Endodermal cell (in vitro differentiated cells): ENCODE measurements at regions not wholly inside any gene's neighbourhood (a gene's known extent, or its start where the extent isn't known, plus 50 kb on each side); places are given as distances from the start of the nearest gene placed in this dataset.

ENCODE experiments used
- DNase-seq: peaks from one replicate; pipeline ENCODE4 v3.0.0-alpha.2; 2017
- H3K27ac ChIP-seq: 2 replicates; pipeline ENCODE4 v1.5.1; 2013; ENCODE audit warnings: mild to moderate bottlenecking, low read depth, low read length, moderate library complexity
- H3K27me3 ChIP-seq: 2 replicates; pipeline ENCODE4 v1.6.1; 2013; ENCODE audit warnings: mild to moderate bottlenecking, low read length, moderate library complexity; ENCODE audit not compliant: insufficient read depth, control insufficient read depth, poor library complexity, severe bottlenecking
- H3K36me3 ChIP-seq: 2 replicates; pipeline ENCODE4 v1.7.0; 2013; ENCODE audit warnings: mild to moderate bottlenecking, low read length, moderate library complexity; ENCODE audit not compliant: control insufficient read depth, insufficient read depth
- H3K4me1 ChIP-seq: one replicate; pipeline ENCODE4 v1.7.0; 2013; ENCODE audit warnings: low read length; ENCODE audit not compliant: control insufficient read depth, insufficient read depth
- H3K4me3 ChIP-seq: 2 replicates; pipeline ENCODE4 v1.5.1; 2013; ENCODE audit warnings: mild to moderate bottlenecking, low read length, moderate library complexity
- H3K9ac ChIP-seq: 2 replicates; pipeline ENCODE4 v1.6.1; 2013; ENCODE audit warnings: mild to moderate bottlenecking, low read length, moderate library complexity; ENCODE audit not compliant: poor library complexity, severe bottlenecking; ENCODE audit errors: extremely low read depth
- H3K9me3 ChIP-seq: 2 replicates; pipeline ENCODE4 v1.6.1; 2013; ENCODE audit warnings: mild to moderate bottlenecking, low read length, moderate library complexity; ENCODE audit not compliant: control insufficient read depth
- H3K27ac Mint-ChIP-seq: 2 replicates; pipeline ENCODE4 v1.8.0; 2020; ENCODE audit warnings: mixed read lengths
- H3K27me3 Mint-ChIP-seq: 2 replicates; pipeline ENCODE4 v1.8.0; 2021; ENCODE audit warnings: mild to moderate bottlenecking, mixed read lengths; ENCODE audit not compliant: insufficient read depth
- H3K36me3 Mint-ChIP-seq: 2 replicates; pipeline ENCODE4 v1.8.0; 2020; ENCODE audit warnings: low read depth, mixed read lengths
- H3K4me1 Mint-ChIP-seq: 2 replicates; pipeline ENCODE4 v1.8.0; 2020; ENCODE audit warnings: mixed read lengths
- H3K4me3 Mint-ChIP-seq: 2 replicates; pipeline ENCODE4 v1.8.0; 2020; ENCODE audit warnings: mild to moderate bottlenecking, moderate library complexity, mixed read lengths
- H3K9me3 Mint-ChIP-seq: 2 replicates; pipeline ENCODE4 v1.8.0; 2020; ENCODE audit warnings: mild to moderate bottlenecking, mixed read lengths
- WGBS, 2 experiments: methylation state at CpG; one replicate each; pipeline versions ENCODE4 v1.1.5 to v1.1.7; 2013; ENCODE audit warnings: missing lambda C conversion rate in 2 of 2, mixed read lengths in 1 of 2; ENCODE audit not compliant: insufficient coverage in 1 of 2, insufficient read length in 1 of 2; 5-methylcytosine and 5-hydroxymethylcytosine counted together
- TF ChIP-seq, protein P1 (sequence below): fragments of 200-600 bp; sonication (generic); conservative IDR thresholded peaks from 2 replicates; pipeline ENCODE4 v1.5.0; 2021; ENCODE audit warnings: antibody characterized with exemption, mild to moderate bottlenecking

GRCh38 chr1:239243006-239243405 lies 143.4 kb upstream of the CHRM3 start:
- no peaks in the 10 kb centered on the region for H3K36me3 Mint-ChIP-seq
- no peak overlapping the region for H3K27ac ChIP-seq
- H3K27me3 Mint-ChIP-seq = no peaks in the 10 kb centered on the region
- H3K9me3 ChIP-seq = no peaks in the 10 kb centered on the region
- no peaks in the 10 kb centered on the region for H3K27me3 ChIP-seq
- no peak overlapping the region for H3K27ac Mint-ChIP-seq
- DNase-seq = no peak
- TF ChIP-seq, protein P1, sequence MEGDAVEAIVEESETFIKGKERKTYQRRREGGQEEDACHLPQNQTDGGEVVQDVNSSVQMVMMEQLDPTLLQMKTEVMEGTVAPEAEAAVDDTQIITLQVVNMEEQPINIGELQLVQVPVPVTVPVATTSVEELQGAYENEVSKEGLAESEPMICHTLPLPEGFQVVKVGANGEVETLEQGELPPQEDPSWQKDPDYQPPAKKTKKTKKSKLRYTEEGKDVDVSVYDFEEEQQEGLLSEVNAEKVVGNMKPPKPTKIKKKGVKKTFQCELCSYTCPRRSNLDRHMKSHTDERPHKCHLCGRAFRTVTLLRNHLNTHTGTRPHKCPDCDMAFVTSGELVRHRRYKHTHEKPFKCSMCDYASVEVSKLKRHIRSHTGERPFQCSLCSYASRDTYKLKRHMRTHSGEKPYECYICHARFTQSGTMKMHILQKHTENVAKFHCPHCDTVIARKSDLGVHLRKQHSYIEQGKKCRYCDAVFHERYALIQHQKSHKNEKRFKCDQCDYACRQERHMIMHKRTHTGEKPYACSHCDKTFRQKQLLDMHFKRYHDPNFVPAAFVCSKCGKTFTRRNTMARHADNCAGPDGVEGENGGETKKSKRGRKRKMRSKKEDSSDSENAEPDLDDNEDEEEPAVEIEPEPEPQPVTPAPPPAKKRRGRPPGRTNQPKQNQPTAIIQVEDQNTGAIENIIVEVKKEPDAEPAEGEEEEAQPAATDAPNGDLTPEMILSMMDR = no peak
- H3K4me3 Mint-ChIP-seq = no peak overlapping the region
- H3K36me3 ChIP-seq = no peaks in the 10 kb centered on the region
- H3K4me1 Mint-ChIP-seq = peaks cover 10% of the 10 kb centered on the region
- H3K4me1 ChIP-seq = no peaks in the 10 kb centered on the region
- H3K4me3 ChIP-seq = no peak overlapping the region
- no peak overlapping the region for H3K9ac ChIP-seq
- no peaks in the 10 kb centered on the region for H3K9me3 Mint-ChIP-seq
- 20 to 46% methylated on average over 1 to 2 of the region's 2 CpGs for WGBS, 2 experiments

- DNase-seq = no peak
- no peak overlapping the region for H3K4me3 ChIP-seq
- no peak overlapping the region for H3K9ac ChIP-seq
- peaks cover 10% of the 10 kb centered on the region for H3K4me1 Mint-ChIP-seq
- H3K27me3 ChIP-seq = no peaks in the 10 kb centered on the region
- no peak overlapping the region for H3K27ac ChIP-seq
- no peaks in the 10 kb centered on the region for H3K9me3 Mint-ChIP-seq
- H3K27ac Mint-ChIP-seq = no peak overlapping the region
- no peak overlapping the region for H3K4me3 Mint-ChIP-seq
- no peaks in the 10 kb centered on the region for H3K36me3 ChIP-seq
- no peaks in the 10 kb centered on the region for H3K27me3 Mint-ChIP-seq
- H3K9me3 ChIP-seq = no peaks in the 10 kb centered on the region
- TF ChIP-seq, protein P1 = no peak
- no peaks in the 10 kb centered on the region for H3K4me1 ChIP-seq
- no peaks in the 10 kb centered on the region for H3K36me3 Mint-ChIP-seq
Measured at GRCh38 chr1:239242404-239242803, 144.0 kb upstream of the CHRM3 start.

GRCh38 chr1:239240736-239241135 lies 145.6 kb upstream of the CHRM3 start:
- TF ChIP-seq, protein P1 = no peak
- H3K4me1 Mint-ChIP-seq = peaks cover 10% of the 10 kb centered on the region
- no peaks in the 10 kb centered on the region for H3K27me3 Mint-ChIP-seq
- Histone ChIP-seq H3K4me3 (no peak overlapping the region), H3K4me1 (no peaks in the 10 kb centered on the region), H3K9ac (no peak overlapping the region), H3K27me3 (no peaks in the 10 kb centered on the region), H3K9me3 (no peaks in the 10 kb centered on the region), H3K27ac (no peak overlapping the region), H3K36me3 (no peaks in the 10 kb centered on the region)
- 95 to 100% methylated on average over 2 of the region's 3 CpGs for WGBS, 2 experiments
- H3K27ac Mint-ChIP-seq = no peak overlapping the region
- no peak overlapping the region for H3K4me3 Mint-ChIP-seq
- no peak for DNase-seq
- H3K9me3 Mint-ChIP-seq = no peaks in the 10 kb centered on the region
- H3K36me3 Mint-ChIP-seq = no peaks in the 10 kb centered on the region
